ENCODE measurements at regions not wholly inside any gene's neighbourhood (a gene's known extent, or its start where the extent isn't known, plus 50 kb on each side); places are given as distances from the start of the nearest gene placed in this dataset.

DNA sequence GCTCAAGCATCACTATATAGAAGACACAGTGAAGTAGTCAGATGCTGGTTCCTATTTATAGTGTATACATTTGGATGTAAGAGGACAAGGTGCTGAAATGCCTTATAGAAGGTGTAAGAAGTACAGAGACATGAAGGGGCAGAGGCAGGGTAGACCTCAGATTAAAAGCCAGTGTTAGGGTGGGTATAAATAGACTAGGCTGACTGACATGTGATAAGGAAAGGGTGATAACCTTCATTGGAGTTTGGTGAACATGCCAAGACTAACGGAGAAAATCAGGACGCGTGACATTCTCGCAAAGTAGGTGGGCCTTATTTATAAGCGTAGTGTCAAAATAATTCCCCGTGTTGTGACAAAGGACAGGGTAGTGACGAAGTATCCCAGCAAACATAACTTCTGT lies 59.1 kb upstream of the HRH2 start:
- H3F3A ChIP-seq (replicated peaks; ENCODE audit: low read depth), result 0 out of 2 replicates have a peak, but pooled peaks cover 6% of the 10 kb centered on the region
- ATAC-seq (no peak), DNase-seq (ENCODE audit: low spot score) (no peak)
- peaks cover 25% of the 10 kb centered on the region for H3K4me1 Mint-ChIP-seq
- no peak overlapping the region for H3K4me2 ChIP-seq
- H2AFZ ChIP-seq, result no peak overlapping the region
- peaks cover 13% of the 10 kb centered on the region for H3K4me1 ChIP-seq (ENCODE audit: insufficient read depth)
- 0 out of 3 replicates have a peak, but pooled peaks cover 4% of the 10 kb centered on the region for H3K36me3 Mint-ChIP-seq (ENCODE audit: low read depth)
- TF ChIP-seq, protein P1, sequence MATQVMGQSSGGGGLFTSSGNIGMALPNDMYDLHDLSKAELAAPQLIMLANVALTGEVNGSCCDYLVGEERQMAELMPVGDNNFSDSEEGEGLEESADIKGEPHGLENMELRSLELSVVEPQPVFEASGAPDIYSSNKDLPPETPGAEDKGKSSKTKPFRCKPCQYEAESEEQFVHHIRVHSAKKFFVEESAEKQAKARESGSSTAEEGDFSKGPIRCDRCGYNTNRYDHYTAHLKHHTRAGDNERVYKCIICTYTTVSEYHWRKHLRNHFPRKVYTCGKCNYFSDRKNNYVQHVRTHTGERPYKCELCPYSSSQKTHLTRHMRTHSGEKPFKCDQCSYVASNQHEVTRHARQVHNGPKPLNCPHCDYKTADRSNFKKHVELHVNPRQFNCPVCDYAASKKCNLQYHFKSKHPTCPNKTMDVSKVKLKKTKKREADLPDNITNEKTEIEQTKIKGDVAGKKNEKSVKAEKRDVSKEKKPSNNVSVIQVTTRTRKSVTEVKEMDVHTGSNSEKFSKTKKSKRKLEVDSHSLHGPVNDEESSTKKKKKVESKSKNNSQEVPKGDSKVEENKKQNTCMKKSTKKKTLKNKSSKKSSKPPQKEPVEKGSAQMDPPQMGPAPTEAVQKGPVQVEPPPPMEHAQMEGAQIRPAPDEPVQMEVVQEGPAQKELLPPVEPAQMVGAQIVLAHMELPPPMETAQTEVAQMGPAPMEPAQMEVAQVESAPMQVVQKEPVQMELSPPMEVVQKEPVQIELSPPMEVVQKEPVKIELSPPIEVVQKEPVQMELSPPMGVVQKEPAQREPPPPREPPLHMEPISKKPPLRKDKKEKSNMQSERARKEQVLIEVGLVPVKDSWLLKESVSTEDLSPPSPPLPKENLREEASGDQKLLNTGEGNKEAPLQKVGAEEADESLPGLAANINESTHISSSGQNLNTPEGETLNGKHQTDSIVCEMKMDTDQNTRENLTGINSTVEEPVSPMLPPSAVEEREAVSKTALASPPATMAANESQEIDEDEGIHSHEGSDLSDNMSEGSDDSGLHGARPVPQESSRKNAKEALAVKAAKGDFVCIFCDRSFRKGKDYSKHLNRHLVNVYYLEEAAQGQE (IDR thresholded peaks at IDR 0.05; ENCODE audit: unreplicated experiment), result no peak
- TF ChIP-seq, protein P2, sequence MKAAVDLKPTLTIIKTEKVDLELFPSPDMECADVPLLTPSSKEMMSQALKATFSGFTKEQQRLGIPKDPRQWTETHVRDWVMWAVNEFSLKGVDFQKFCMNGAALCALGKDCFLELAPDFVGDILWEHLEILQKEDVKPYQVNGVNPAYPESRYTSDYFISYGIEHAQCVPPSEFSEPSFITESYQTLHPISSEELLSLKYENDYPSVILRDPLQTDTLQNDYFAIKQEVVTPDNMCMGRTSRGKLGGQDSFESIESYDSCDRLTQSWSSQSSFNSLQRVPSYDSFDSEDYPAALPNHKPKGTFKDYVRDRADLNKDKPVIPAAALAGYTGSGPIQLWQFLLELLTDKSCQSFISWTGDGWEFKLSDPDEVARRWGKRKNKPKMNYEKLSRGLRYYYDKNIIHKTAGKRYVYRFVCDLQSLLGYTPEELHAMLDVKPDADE (IDR thresholded peaks at IDR 0.05), result no peak
- TF ChIP-seq STAT1 (IDR thresholded peaks at IDR 0.05; ENCODE audit: unreplicated experiment), result no peak
- no peak for TF ChIP-seq ZNF331 (CRISPR knock-in tag; IDR thresholded peaks at IDR 0.05; ENCODE audit: low read depth)
- no peak for TF ChIP-seq ZNF114 (CRISPR knock-in tag; IDR thresholded peaks at IDR 0.05)
- TF ChIP-seq, protein P3, sequence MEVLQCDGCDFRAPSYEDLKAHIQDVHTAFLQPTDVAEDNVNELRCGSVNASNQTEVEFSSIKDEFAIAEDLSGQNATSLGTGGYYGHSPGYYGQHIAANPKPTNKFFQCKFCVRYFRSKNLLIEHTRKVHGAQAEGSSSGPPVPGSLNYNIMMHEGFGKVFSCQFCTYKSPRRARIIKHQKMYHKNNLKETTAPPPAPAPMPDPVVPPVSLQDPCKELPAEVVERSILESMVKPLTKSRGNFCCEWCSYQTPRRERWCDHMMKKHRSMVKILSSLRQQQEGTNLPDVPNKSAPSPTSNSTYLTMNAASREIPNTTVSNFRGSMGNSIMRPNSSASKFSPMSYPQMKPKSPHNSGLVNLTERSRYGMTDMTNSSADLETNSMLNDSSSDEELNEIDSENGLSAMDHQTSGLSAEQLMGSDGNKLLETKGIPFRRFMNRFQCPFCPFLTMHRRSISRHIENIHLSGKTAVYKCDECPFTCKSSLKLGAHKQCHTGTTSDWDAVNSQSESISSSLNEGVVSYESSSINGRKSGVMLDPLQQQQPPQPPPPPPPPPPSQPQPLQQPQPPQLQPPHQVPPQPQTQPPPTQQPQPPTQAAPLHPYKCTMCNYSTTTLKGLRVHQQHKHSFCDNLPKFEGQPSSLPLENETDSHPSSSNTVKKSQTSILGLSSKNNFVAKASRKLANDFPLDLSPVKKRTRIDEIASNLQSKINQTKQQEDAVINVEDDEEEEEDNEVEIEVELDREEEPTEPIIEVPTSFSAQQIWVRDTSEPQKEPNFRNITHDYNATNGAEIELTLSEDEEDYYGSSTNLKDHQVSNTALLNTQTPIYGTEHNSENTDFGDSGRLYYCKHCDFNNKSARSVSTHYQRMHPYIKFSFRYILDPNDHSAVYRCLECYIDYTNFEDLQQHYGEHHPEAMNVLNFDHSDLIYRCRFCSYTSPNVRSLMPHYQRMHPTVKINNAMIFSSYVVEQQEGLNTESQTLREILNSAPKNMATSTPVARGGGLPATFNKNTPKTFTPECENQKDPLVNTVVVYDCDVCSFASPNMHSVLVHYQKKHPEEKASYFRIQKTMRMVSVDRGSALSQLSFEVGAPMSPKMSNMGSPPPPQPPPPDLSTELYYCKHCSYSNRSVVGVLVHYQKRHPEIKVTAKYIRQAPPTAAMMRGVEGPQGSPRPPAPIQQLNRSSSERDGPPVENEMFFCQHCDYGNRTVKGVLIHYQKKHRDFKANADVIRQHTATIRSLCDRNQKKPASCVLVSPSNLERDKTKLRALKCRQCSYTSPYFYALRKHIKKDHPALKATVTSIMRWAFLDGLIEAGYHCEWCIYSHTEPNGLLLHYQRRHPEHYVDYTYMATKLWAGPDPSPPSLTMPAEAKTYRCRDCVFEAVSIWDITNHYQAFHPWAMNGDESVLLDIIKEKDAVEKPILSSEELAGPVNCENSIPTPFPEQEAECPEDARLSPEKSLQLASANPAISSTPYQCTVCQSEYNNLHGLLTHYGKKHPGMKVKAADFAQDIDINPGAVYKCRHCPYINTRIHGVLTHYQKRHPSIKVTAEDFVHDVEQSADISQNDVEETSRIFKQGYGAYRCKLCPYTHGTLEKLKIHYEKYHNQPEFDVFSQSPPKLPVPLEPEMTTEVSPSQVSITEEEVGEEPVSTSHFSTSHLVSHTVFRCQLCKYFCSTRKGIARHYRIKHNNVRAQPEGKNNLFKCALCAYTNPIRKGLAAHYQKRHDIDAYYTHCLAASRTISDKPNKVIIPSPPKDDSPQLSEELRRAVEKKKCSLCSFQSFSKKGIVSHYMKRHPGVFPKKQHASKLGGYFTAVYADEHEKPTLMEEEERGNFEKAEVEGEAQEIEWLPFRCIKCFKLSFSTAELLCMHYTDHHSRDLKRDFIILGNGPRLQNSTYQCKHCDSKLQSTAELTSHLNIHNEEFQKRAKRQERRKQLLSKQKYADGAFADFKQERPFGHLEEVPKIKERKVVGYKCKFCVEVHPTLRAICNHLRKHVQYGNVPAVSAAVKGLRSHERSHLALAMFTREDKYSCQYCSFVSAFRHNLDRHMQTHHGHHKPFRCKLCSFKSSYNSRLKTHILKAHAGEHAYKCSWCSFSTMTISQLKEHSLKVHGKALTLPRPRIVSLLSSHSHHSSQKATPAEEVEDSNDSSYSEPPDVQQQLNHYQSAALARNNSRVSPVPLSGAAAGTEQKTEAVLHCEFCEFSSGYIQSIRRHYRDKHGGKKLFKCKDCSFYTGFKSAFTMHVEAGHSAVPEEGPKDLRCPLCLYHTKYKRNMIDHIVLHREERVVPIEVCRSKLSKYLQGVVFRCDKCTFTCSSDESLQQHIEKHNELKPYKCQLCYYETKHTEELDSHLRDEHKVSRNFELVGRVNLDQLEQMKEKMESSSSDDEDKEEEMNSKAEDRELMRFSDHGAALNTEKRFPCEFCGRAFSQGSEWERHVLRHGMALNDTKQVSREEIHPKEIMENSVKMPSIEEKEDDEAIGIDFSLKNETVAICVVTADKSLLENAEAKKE (CRISPR knock-in tag; IDR thresholded peaks at IDR 0.05), result no peak
- TF ChIP-seq, protein P4, sequence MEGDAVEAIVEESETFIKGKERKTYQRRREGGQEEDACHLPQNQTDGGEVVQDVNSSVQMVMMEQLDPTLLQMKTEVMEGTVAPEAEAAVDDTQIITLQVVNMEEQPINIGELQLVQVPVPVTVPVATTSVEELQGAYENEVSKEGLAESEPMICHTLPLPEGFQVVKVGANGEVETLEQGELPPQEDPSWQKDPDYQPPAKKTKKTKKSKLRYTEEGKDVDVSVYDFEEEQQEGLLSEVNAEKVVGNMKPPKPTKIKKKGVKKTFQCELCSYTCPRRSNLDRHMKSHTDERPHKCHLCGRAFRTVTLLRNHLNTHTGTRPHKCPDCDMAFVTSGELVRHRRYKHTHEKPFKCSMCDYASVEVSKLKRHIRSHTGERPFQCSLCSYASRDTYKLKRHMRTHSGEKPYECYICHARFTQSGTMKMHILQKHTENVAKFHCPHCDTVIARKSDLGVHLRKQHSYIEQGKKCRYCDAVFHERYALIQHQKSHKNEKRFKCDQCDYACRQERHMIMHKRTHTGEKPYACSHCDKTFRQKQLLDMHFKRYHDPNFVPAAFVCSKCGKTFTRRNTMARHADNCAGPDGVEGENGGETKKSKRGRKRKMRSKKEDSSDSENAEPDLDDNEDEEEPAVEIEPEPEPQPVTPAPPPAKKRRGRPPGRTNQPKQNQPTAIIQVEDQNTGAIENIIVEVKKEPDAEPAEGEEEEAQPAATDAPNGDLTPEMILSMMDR (conservative IDR thresholded peaks at IDR 0.05; ENCODE audit: low read depth in 2 of 2), result no peak
- TF ChIP-seq NANOG (IDR thresholded peaks at IDR 0.05; ENCODE audit: borderline replicate concordance), result no peak
- no peak for TF ChIP-seq POLR2AphosphoS5 (IDR thresholded peaks at IDR 0.05; ENCODE audit: low read depth)
- TF ChIP-seq JUNB (IDR thresholded peaks at IDR 0.05; ENCODE audit: unreplicated experiment), result no peak
- TF ChIP-seq EZH2 (IDR thresholded peaks at IDR 0.05; ENCODE audit: low read depth, unreplicated experiment), result no peak
- no peak for TF ChIP-seq CREB1 (CRISPR knock-in tag; IDR thresholded peaks at IDR 0.05; ENCODE audit: low read depth)
- TF ChIP-seq EZH2phosphoT487 (IDR thresholded peaks at IDR 0.05; ENCODE audit: unreplicated experiment), result no peak
- H3K27ac Mint-ChIP-seq, result no peak overlapping the region; the same call in 1 of the 2 replicates
- H3K36me3 ChIP-seq (ENCODE audit: insufficient read depth), result no peaks in the 10 kb centered on the region
- 0 out of 2 replicates have a peak, but pooled peaks cover 4% of the 10 kb centered on the region for H3K9me2 ChIP-seq (ENCODE audit: insufficient read depth)
- no peaks in the 10 kb centered on the region for H4K20me1 ChIP-seq (replicated peaks; ENCODE audit: insufficient read depth)
- H3K27me3 ChIP-seq (ENCODE audit: insufficient read depth), result no peaks in the 10 kb centered on the region
- no peak overlapping the region for H3K27ac ChIP-seq (ENCODE audit: low read depth)
- H3K79me2 ChIP-seq (replicated peaks; ENCODE audit: insufficient read depth), result no peaks in the 10 kb centered on the region
- peaks cover 6% of the 10 kb centered on the region for H3K27me3 Mint-ChIP-seq (ENCODE audit: insufficient read depth, low read depth, poor library complexity)
- no peak overlapping the region for H3K4me3 ChIP-seq
- peaks cover 7% of the 10 kb centered on the region; the same call in 2 of the 3 replicates for H3K9me3 Mint-ChIP-seq
- H3K4me3 Mint-ChIP-seq, result no peak overlapping the region

Data from GM23338 (cell line).